ENCODE measurements at regions not wholly inside any gene's neighbourhood (a gene's known extent, or its start where the extent isn't known, plus 50 kb on each side); places are given as distances from the start of the nearest gene placed in this dataset.

- no peak for DNase-seq
- H3K36me3 Mint-ChIP-seq (ENCODE audit: low read depth): no peaks in the 10 kb centered on the region
- peaks cover 6% of the 10 kb centered on the region for H3K27me3 Mint-ChIP-seq (ENCODE audit: low read depth, poor library complexity)
- H3K9me3 Mint-ChIP-seq: no peaks in the 10 kb centered on the region
- H3K27ac Mint-ChIP-seq: no peak overlapping the region
- no peak overlapping the region for H3K4me3 Mint-ChIP-seq
- TF ChIP-seq CTCF (IDR thresholded peaks at IDR 0.05): no peak
- H3K4me1 Mint-ChIP-seq: peaks cover 5% of the 10 kb centered on the region
Measured at GRCh38 chr4:74661427-74662201, 132.7 kb downstream of the BTC start.

- no peak overlapping the region for H3K4me3 Mint-ChIP-seq
- peaks cover 5% of the 10 kb centered on the region for H3K4me1 Mint-ChIP-seq
- TF ChIP-seq CTCF (IDR thresholded peaks at IDR 0.05): no peak
- peaks cover 6% of the 10 kb centered on the region for H3K27me3 Mint-ChIP-seq (ENCODE audit: low read depth, poor library complexity)
- H3K9me3 Mint-ChIP-seq: no peaks in the 10 kb centered on the region
- no peaks in the 10 kb centered on the region for H3K36me3 Mint-ChIP-seq (ENCODE audit: low read depth)
- no peak for DNase-seq
- H3K27ac Mint-ChIP-seq: no peak overlapping the region
Measured at GRCh38 chr4:74663631-74664030, 130.7 kb downstream of the BTC start.

- no peak overlapping the region for H3K4me3 Mint-ChIP-seq
- TF ChIP-seq CTCF (IDR thresholded peaks at IDR 0.05): no peak
- H3K4me1 Mint-ChIP-seq: peaks cover 5% of the 10 kb centered on the region
- H3K27me3 Mint-ChIP-seq (ENCODE audit: low read depth, poor library complexity): peaks cover 3% of the 10 kb centered on the region
- no peak for DNase-seq
- no peaks in the 10 kb centered on the region for H3K36me3 Mint-ChIP-seq (ENCODE audit: low read depth)
- H3K27ac Mint-ChIP-seq: no peak overlapping the region
- no peaks in the 10 kb centered on the region for H3K9me3 Mint-ChIP-seq
Measured at GRCh38 chr4:74665346-74665745, 129.0 kb downstream of the BTC start.

GRCh38 chr4:74665876-74666275, 128.4 kb downstream of the BTC start:
- no peak for DNase-seq
- TF ChIP-seq CTCF (IDR thresholded peaks at IDR 0.05): no peak
- Mint-ChIP-seq H3K36me3 (ENCODE audit: low read depth) (no peaks in the 10 kb centered on the region), H3K4me1 (peaks cover 5% of the 10 kb centered on the region), H3K27me3 (ENCODE audit: low read depth, poor library complexity) (peaks cover 6% of the 10 kb centered on the region), H3K9me3 (no peaks in the 10 kb centered on the region), H3K4me3 (no peak overlapping the region), H3K27ac (no peak overlapping the region)

GRCh38 chr4:74667438-74667837, 126.9 kb downstream of the BTC start:
- no peaks in the 10 kb centered on the region for H3K9me3 Mint-ChIP-seq
- peaks cover 5% of the 10 kb centered on the region for H3K4me1 Mint-ChIP-seq
- no peak overlapping the region for H3K27ac Mint-ChIP-seq
- no peak for DNase-seq
- H3K4me3 Mint-ChIP-seq: no peak overlapping the region
- no peaks in the 10 kb centered on the region for H3K36me3 Mint-ChIP-seq (ENCODE audit: low read depth)
- no peak for TF ChIP-seq CTCF (IDR thresholded peaks at IDR 0.05)
- peaks cover 9% of the 10 kb centered on the region for H3K27me3 Mint-ChIP-seq (ENCODE audit: low read depth, poor library complexity)

- TF ChIP-seq CTCF (IDR thresholded peaks at IDR 0.05): no peak
- Mint-ChIP-seq H3K9me3 (no peaks in the 10 kb centered on the region), H3K27me3 (ENCODE audit: low read depth, poor library complexity) (peaks cover 9% of the 10 kb centered on the region), H3K27ac (no peak overlapping the region), H3K4me1 (peaks cover 5% of the 10 kb centered on the region), H3K36me3 (ENCODE audit: low read depth) (no peaks in the 10 kb centered on the region), H3K4me3 (no peak overlapping the region)
- DNase-seq: no peak
Measured at GRCh38 chr4:74667944-74668343, 126.4 kb downstream of the BTC start.
